ENCODE measurements at regions not wholly inside any gene's neighbourhood (a gene's known extent, or its start where the extent isn't known, plus 50 kb on each side); places are given as distances from the start of the nearest gene placed in this dataset.

DNA sequence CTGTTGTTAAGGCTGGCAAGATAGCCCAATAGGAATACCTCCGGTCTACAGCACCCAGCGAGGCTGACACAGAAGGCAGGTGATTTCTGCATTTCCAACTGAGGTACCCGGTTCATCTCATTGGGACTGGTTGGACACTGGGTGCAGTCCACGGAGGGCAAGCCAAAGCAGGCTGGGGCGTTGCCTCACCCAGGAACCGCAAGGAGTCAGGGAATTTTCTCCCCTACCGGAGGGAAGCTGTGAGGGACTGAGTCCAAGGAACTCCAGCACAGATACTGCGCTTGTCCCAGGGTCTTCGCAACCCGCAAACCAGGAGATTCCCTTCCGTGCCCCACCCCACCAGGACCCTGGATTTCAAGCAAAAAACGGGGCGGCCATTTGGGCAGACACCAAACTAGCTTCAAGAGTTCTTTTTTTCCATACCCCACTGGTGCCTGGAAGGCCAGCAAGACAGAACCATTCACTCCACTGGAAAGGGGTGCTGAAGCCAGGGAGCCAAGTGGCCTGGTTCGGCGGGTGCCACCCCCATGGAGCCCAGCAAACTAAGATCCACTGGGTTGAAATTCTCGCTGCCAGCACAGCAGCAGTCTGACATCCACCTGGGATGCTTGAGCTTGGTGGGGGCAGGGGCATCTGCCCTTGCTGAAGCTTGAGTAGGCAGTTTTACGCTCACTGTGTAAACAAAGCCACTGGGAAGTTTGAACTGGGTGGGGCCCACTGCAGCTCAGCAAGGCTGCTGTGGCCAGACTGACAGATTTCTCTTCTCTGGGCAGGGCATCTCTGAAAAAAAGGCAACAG, 647.2 kb downstream of the BNC2 start:
- no peak for DNase-seq (ENCODE audit: extremely low read depth, low read depth)

DNA sequence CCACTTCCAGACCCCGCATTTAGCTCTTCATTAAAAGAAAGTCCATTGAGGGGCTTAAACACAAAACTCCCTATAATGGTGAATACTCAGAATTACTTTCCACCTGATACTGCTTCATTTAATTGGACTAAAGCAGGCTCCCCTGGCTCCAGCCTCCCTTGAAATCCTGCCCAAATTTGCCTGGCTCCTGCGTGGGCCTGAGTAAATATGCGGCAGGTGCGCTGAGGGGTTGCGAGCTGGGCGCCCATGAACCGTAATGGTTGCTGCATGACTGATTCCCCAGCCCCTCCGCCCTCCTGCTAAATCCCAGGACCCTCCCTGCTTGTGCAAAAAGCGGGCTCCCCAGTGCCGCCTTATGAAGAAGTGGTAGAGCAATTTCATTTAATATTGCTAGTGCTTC, 639.7 kb downstream of the BNC2 start:
- no peak for DNase-seq (ENCODE audit: extremely low read depth, low read depth)

DNA sequence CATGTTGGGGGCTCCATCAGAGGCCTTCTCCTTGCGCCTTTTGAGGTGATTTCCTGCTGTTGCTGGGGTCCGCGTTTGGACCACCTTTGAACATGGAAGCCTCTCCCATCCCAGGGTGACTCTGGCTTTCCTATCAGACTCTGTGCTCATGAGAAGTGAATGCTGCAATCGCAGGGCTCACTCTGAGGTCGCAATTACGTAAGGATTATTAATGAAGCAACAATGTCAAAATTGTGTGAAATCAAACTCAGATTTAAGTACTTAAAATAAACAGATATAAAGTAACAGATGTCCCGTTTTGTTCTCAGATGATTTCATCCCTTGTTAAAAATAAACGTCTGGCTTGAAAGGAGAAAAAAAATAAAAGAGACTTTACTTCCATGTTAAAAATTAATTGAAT, 634.2 kb downstream of the BNC2 start:
- no peak for DNase-seq (ENCODE audit: extremely low read depth, low read depth)

DNA sequence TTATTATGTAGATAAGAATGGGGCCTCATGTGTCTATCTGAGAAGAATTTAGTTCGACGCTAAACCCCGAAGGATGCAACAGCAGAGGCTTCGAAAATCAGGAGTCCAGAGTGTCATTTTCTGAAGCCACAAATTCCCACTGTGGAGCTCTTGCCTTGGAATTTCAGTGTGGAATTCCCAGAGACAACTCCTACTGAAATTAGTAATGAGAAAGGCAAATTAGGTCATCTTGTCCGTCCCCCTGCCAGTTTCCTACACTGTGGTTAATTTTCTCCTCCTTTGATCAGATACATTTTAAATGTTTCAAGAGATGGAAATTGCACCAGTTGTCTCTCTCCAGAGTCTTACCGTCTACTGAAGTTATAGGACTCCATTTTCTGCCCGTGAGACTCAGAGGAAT, 633.6 kb downstream of the BNC2 start:
- no peak for DNase-seq (ENCODE audit: extremely low read depth, low read depth)

DNA sequence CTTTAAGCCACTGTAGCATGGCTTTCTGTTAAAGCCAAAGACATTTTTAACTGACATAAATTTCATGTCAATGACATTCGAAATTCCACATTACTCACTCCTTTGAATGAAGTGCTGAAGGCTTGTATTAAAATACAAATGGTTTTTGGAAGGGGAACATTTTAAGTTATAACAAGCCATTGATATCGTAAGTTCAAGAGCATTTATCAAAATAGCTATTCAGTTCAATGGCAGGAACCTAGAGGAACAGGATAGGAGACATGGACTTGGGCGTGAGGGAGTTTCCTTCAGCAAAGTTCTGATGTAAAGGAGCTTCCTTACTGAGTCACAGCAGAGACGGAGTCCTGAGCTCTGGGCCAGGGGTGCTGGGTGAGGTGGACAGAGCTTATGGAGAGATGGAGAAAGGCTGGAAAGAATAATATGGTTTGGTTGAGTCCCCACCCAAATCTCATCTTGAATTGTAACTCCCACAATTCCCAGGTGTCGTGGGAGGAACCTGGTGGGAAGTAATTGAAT, 631.8 kb downstream of the BNC2 start:
- DNase-seq (ENCODE audit: extremely low read depth, low read depth): no peak

DNA sequence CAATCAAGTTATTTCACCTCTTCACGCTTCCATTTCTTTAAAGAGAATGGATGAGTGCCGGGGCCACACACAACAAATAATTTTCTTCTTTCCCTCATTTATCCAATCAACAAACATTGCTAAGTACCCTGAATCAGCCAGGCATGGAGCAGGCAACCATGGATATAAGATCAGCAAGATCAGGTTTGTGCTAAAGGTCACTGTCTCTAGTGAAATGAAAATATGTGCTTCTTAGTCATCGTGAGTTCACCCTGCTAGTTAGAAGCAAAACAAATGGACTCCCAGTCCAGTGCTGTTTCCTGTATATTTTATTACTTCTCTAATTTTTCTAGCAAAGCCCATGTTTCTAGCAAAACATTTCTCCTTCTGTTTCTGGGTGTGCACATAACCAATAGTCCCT, 629.2 kb downstream of the BNC2 start:
- no peak for DNase-seq (ENCODE audit: extremely low read depth, low read depth)

DNA sequence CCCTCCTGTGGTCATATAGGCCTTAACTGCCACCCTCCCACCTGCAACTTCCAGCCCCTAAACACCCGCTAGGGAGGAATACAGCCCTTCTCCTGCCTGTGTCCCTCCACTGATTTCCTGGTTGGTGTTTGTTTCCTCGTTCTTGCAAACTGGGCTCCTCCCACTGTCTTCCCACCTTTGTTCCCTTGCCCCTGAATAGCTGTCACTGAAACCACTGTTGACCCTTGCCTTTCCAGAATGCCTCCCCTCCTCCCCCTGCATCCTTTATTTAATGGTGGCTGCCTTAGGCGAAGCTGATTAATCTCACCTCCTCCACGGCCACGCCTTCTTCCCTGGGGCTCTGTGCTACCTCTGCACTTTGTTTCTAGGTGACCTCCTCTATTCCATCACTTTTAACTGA, 626.7 kb downstream of the BNC2 start:
- no peak for DNase-seq (ENCODE audit: extremely low read depth, low read depth)

DNA sequence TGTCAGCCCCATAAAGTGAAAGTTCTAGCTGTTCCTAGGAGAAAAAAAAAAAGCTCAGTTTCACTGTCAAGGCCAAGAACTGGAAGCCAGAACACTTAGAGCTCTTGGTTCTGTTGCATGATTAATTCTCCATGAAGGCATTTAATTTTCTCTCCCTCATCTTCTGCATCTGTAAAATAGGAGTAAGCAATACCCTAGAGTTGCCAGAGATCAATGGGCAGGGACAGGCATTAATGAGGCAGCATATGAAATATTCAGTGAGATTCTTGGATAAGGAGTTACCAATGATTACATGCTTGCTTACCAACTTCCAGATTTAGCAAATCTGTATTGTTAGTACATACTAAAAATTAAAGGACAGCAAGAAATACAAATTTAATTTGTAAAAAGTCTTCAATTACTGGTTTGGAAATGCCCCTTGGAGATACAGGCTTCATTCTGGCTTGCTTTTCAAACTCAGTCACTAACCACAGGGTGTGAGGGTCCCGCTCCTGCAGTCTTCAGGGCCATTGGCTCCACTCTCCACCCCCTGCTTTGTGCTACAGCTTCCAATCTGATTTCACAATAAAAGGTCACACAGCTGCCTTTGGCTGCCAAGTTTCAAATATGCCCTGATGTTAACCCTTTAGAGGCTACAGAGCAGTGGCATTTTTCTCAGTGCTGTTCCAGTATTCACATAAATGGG, 624.6 kb downstream of the BNC2 start:
- DNase-seq (ENCODE audit: extremely low read depth, low read depth): no peak

DNA sequence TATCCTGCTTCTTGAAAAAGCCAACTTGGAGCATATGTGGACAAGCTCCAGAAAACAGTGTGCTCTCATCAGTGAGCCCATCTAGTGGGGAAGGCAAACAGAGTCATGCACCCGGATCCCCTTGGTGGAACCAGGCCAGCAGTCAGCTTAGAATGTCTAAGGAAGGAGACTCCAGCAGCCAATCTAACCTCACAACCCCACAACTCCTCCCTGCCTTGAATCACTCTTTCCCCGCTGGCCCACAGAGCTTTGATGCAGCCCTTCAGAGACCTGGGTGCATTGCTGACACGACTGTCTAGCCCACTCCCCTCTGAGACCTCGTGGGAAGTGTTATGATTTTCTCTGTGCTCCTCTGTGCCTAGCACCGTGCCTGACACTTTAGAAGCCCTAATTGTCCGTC, 623.7 kb downstream of the BNC2 start:
- DNase-seq (ENCODE audit: extremely low read depth, low read depth): no peak

DNA sequence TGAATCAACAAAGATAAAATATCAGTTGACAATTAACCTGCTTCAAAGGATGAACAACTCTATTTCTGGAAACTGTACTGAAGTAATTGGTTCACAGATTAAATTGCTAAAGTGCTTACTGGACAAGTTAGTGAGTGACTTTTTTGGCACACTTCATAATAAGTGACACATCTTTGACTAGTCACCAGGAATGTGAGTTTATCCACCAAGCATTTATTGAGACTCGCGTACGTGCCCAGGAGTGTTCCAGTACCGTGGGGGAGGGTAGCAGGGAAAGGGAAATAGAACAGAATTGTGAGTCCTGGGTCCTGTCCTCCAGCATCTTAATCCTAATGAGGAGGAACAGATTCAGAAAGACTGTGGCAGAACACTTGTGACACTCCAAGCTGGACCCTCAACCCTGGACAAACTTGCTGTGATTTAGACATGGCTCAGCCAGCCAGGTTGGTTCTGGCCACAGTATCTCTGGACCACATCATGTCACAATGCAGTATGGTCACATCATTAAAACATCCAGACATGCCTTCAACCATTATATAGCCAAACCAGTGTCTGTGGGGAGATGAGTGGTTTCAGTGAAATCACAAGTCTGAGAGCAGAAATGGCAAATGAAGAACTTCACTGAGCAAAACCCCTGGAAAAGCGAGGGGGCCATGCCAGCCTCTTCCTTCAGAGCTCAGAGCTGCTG, 623.1 kb downstream of the BNC2 start:
- no peak for DNase-seq (ENCODE audit: extremely low read depth, low read depth)

DNA sequence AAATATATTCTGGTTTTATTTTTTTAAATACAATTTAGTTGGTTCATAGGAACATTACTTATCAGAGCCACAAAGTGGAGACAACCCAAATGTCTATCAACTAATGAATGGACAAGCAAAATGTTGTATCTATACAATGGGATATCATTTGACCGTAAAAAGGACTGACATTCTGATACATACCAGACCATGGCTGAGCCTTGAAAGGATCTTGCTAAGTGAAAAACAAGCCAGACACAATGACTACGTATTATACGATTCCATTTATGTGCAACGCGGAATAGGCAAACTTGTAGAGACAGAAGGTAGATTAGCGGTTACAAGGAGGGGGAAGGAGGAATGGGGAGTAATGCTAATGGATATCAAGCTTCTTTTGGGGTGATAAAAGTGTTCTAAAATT, 621.6 kb downstream of the BNC2 start:
- DNase-seq (ENCODE audit: extremely low read depth, low read depth): no peak

DNA sequence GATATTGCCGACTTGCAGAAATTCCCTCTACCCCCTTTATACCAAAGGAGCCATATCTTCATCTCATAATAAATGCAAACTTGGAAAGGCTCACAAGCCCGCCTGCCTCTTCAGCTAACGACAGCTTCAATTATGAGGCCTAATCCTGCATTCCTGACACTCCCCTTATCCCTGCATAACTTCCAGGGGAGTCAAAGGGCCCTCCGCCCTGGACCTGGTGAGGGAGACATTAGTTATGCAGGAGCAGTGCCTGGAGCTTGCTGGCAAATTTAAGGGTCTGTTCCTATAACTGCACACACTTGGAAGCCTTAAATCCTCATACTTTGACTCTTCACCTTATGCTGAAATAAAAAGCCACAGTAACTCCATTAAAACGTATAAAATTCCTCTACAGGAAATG, 617.9 kb downstream of the BNC2 start:
- no peak for DNase-seq (ENCODE audit: extremely low read depth, low read depth)

DNA sequence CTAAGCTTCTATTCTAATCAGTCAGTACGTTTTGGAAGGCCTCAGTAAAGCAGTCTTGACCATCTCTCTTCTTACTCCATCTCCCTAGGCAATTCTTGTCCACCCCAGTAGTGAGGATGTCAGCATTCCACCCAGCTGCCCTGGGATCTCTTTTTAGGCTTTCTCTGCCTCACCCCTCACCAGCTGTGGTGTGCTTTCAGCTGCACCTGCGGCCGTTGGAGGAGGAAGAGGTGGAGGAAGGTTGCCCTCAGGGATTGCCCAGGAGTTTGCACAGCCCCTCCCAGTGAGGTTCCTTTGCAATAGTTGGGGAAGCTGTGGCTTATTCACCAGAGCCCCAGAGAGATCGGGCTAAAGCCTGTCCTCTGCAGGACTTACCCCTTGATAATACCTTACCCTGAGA, 615.8 kb downstream of the BNC2 start:
- DNase-seq (ENCODE audit: extremely low read depth, low read depth): no peak

DNA sequence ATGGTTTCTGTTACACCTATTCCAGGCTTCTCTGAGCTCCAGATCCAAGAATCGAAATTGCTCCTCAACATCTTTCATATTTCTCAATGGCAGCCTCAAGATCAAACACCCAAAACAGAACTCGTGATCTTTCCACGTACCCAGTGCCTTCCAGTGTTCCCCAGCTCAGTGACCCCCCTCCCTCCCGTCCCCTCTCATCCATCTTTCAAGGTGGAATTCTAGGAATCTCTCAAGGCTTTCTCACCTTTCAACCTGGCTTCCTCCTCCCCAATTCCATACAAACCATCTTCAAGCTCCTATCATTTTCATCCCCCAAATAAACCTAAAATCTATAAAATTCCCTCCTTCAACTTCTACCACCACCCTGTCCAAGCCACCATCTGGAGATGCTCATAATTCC, 615.3 kb downstream of the BNC2 start:
- DNase-seq (ENCODE audit: extremely low read depth, low read depth): no peak

DNA sequence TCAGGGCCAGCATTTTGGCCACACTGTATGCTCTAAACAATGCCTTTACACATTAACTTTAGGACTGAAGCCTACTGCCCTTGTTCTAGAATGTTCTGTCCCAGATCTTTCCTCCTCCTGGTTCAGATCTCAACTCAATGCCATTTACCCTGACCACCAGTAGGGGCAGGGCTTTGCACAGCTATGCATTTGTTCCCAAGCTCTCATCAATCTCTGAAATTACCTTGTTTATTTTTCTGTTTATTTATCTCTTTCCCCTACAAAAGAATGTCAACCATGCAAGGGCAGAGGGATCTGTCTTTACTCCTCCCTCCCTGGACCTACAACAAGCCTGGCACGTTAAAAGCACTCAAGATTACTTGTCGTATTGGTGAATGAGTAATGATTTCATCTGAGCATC, 612.9 kb downstream of the BNC2 start:
- DNase-seq (ENCODE audit: extremely low read depth, low read depth): no peak

DNA sequence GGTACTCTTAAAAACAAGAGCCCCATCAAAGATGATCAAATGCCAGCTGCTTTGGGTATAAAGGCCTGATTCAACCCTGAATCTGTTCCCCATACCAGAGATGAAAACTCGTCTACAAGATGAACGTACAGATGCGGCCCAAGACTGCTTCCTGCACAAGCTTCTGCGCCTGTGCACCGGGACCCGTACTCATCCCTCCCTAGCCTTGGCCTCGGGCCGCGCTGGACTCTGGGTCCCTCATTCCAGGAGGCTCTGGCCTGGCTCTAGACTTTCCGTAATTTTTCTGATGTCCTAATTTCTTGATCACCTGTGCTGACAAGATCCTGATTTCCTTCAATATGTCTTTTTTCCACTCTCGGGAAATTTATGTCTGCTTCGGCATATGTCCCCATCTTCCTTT, 612.3 kb downstream of the BNC2 start:
- no peak for DNase-seq (ENCODE audit: extremely low read depth, low read depth)

DNA sequence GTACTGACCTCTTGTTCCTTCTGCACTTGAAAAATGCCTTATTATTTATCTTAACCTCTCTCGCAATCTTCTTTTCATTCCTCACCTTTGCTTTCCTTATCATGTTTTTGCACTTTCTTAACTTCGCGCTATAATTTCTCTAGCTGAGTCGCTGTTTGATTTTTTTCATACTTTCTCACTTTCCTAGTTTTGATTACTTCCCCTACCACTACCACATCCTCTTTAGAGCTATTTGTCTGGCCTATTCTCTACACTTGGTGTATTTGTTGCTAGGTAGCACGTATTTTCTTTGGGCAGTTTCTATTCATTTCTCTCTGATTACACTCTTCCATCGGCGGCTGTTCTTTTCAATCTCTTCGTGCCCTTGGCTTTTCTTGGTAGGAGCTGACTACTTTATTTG, 611.8 kb downstream of the BNC2 start:
- DNase-seq (ENCODE audit: extremely low read depth, low read depth): no peak

DNA sequence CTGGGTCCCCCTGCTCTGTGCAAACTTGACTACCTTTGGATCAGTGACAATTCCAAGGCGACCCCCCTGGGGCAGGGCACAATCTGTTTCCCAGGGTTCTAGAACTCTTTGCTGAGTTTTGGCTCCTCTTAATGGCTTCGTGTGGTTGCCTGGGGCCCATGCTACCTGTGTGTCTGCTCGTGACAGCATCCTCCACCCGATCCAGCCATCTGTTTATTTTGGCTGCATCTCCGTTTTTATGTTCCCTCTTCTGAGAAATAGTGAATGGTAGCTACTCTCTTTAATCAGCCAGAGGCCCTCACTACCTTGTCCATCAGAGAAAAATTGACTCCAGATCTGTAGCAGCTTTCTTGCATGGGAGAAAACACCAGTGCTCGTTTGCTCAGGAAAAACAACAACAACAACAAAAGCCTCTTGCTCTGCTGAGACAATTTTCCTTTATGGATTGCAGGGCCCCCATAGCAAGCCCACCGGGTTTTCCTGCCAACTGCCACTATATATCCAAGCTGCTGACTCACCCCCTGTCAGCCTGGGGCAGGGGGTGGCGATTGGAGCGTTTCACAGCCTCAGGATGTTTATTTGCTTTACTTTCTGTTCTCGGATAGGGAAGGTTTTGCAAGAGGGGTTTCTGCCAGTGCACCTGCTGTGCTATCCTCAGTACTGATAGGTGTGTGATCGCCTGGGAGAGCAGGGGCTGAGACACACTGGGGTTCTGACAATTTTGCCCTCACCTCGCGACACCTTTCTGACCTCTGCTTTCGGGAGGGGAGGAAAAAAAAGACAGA, 607.8 kb downstream of the BNC2 start:
- no peak for DNase-seq (ENCODE audit: extremely low read depth, low read depth)

DNA sequence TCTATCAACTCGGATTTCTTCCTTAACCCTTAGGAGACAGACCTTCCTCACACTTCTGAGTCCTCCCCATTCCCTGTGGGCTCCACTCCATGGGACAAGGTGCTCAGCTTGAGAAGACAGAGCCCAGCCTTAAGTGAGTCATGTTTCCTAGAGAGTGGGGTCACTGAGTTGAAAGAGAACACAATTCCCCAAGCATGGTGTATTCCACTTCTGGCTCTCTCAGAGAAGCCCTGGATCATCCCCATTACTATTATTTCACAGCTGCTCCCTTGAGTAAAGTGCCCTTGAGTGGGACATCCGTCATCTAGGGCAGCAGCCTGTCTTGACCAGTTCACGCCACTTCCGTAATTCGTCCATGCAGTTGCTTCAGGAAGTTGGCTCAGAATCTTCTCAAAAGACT, 604.8 kb downstream of the BNC2 start:
- DNase-seq (ENCODE audit: extremely low read depth, low read depth): no peak

DNA sequence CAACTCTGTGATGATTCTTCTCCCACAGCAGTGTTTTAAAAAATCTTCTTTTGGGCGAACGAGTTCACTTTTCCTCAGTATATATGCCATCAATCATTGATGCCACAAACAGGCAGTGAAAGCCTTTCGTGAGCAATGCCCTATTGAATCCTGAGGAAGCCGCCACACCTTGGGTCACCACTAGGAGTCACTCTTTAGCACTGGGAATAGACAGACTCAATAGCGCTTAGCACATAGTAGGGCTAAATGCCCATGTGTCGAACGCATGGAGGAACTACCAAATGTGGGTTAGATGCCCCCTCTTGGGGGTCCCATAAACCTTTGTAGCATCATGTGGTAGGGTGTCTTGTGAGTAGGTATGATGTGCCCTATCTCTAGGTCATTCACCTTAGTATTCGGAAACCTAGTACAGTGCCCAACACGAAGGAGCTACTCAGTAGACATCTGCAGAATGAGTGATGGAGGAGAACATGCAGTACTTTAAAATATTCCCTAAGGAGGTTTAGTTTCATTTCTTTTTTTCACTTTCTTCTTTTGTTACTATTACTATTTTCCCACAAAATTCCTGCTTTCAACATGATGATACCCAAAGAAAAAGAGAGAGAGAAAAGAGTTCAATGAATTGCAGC, 603.7 kb downstream of the BNC2 start:
- DNase-seq (ENCODE audit: extremely low read depth, low read depth): peak; percentile 12

All from NCI-H460 (cell line).